ENCODE measurements at regions not wholly inside any gene's neighbourhood (a gene's known extent, or its start where the extent isn't known, plus 50 kb on each side); places are given as distances from the start of the nearest gene placed in this dataset.

GRCh38 chr5:103369125-103370120 lies 110.9 kb downstream of the MACIR start:
- DNase-seq = no peak
- no peak overlapping the region for H3K4me3 ChIP-seq
- intact Hi-C loops (cut with DNase I) = no loop called here
- no peaks in the 10 kb centered on the region for H3K27me3 ChIP-seq
- no peaks in the 10 kb centered on the region for H3K9me3 ChIP-seq
- no peaks in the 10 kb centered on the region for H3K4me1 ChIP-seq
- H3K9ac ChIP-seq (ENCODE audit: low read depth in 2 of 2, low read length in 2 of 2) = no peak overlapping the region
- no peaks in the 10 kb centered on the region for H3K36me3 ChIP-seq
- TF ChIP-seq, protein P1, sequence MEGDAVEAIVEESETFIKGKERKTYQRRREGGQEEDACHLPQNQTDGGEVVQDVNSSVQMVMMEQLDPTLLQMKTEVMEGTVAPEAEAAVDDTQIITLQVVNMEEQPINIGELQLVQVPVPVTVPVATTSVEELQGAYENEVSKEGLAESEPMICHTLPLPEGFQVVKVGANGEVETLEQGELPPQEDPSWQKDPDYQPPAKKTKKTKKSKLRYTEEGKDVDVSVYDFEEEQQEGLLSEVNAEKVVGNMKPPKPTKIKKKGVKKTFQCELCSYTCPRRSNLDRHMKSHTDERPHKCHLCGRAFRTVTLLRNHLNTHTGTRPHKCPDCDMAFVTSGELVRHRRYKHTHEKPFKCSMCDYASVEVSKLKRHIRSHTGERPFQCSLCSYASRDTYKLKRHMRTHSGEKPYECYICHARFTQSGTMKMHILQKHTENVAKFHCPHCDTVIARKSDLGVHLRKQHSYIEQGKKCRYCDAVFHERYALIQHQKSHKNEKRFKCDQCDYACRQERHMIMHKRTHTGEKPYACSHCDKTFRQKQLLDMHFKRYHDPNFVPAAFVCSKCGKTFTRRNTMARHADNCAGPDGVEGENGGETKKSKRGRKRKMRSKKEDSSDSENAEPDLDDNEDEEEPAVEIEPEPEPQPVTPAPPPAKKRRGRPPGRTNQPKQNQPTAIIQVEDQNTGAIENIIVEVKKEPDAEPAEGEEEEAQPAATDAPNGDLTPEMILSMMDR (IDR thresholded peaks at IDR 0.05) = no peak
- no peak overlapping the region for H3K27ac ChIP-seq

- Histone ChIP-seq H3K36me3 (no peaks in the 10 kb centered on the region), H3K27me3 (no peaks in the 10 kb centered on the region), H3K9ac (ENCODE audit: low read depth in 2 of 2, low read length in 2 of 2) (no peak overlapping the region), H3K27ac (no peak overlapping the region), H3K4me3 (no peak overlapping the region), H3K4me1 (no peaks in the 10 kb centered on the region), H3K9me3 (no peaks in the 10 kb centered on the region)
- intact Hi-C loops (cut with DNase I) = no loop called here
- DNase-seq = peak; percentile 34
- TF ChIP-seq, protein P1 (IDR thresholded peaks at IDR 0.05) = no peak
These were observed 109.1 kb downstream of the MACIR start for GRCh38 chr5:103367702-103368101.

GRCh38 chr5:103366918-103367549 lies 108.5 kb downstream of the MACIR start:
- intact Hi-C loops (cut with DNase I) = no loop called here
- Histone ChIP-seq H3K27me3 (no peaks in the 10 kb centered on the region), H3K9me3 (no peaks in the 10 kb centered on the region), H3K4me1 (no peaks in the 10 kb centered on the region), H3K27ac (no peak overlapping the region), H3K4me3 (no peak overlapping the region), H3K36me3 (no peaks in the 10 kb centered on the region), H3K9ac (ENCODE audit: low read depth in 2 of 2, low read length in 2 of 2) (no peak overlapping the region)
- TF ChIP-seq, protein P1 (IDR thresholded peaks at IDR 0.05) = no peak
- DNase-seq = no peak

DNA sequence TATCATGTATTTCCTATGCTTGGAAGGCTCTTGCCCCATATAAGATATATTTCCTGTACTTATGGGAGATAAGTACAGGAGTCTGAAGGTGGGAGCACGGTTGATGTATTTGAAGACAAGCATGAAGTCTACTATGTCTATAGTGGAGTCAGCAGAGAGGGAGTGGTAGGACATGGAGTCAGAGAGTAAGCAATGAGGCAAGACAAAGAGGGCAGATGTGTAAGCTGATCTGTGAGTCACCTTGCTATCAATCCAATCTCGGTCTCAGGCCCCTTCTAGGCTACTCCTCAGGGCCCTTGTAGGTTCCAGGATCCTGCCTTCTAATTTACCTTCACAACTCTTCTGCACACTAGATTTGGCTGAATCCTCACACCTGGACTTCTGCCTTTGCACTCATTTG lies 105.5 kb downstream of the MACIR start:
- intact Hi-C loops (cut with DNase I) = no loop called here
- TF ChIP-seq, protein P1 (IDR thresholded peaks at IDR 0.05) = no peak

DNA sequence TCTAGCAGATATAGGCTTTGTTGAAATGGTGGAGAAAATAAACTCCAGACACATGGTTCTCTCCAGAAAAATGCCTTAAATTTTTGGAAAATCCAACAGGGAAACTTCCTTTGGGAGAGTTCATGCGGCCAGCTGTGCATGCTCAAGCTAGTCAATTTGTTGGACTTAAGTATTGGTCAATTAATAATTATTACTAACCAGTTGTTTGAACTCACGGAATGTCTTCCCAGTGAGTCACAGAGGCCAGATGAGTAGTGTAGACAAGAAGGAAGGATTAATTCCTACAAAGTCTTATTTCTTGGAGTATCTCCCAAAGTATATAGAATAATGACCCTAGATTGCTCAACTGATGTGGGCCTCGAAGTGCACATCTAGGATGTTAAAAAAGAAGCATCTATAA lies 103.6 kb downstream of the MACIR start:
- Histone ChIP-seq H3K9ac (ENCODE audit: low read depth in 2 of 2, low read length in 2 of 2) (no peak overlapping the region), H3K4me3 (no peak overlapping the region), H3K9me3 (no peaks in the 10 kb centered on the region), H3K4me1 (no peaks in the 10 kb centered on the region), H3K27ac (no peak overlapping the region), H3K27me3 (no peaks in the 10 kb centered on the region), H3K36me3 (no peaks in the 10 kb centered on the region)
- intact Hi-C loops (cut with DNase I) = no loop called here
- TF ChIP-seq, protein P1 (IDR thresholded peaks at IDR 0.05) = no peak
- DNase-seq = no peak

More for the DNA sequence above, 105.5 kb downstream of the MACIR start:
- Histone ChIP-seq H3K27ac (no peak overlapping the region), H3K9me3 (no peaks in the 10 kb centered on the region), H3K36me3 (no peaks in the 10 kb centered on the region), H3K27me3 (no peaks in the 10 kb centered on the region), H3K9ac (ENCODE audit: low read depth in 2 of 2, low read length in 2 of 2) (no peak overlapping the region), H3K4me3 (no peak overlapping the region), H3K4me1 (no peaks in the 10 kb centered on the region)
- DNase-seq = no peak
